ENCODE measurements at regions not wholly inside any gene's neighbourhood (a gene's known extent, or its start where the extent isn't known, plus 50 kb on each side); places are given as distances from the start of the nearest gene placed in this dataset.

DNA sequence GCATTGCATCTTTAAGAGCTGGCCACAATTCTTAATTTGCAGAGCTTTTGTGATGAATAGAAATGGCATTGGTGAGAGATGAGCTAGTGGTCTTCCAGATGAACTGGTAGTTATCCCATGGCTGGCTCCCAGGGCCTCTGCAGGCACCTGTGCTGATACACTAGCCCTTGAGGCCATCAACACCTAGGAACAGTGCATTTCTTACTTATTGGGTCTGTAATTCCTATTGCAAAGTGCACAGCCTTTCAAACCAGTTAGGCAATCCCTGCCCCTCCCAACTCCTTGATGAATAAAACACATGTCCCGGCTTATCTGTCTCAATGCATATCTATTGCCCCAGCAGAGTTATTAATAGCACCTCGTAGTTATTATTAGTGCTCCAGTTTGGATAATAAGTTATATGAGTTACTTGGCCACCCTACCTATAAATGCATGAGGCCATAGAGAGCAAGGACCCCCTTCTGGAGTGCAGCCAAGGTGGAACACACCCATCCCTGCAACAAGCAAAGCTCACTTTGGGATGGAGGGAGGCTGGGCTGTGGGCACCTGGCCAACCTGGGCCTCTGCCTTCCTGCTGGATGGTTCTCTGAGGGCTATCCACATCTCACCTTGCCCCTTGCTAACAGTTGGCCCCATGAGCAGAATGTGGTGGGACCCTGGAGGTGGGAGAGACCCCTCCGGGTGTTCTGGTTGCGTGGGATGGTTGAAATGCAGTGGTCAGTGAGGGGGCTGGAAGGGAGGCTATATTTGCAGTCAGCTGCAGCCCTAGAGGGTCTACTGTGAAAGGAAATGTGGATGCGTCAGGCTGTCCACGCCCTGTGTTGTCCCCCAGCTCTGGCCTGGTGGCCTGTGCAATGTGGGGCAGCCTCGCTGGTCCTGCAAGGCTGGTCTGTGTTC is 455.9 kb upstream of the HS6ST1 start:
- TF ChIP-seq, protein P1, sequence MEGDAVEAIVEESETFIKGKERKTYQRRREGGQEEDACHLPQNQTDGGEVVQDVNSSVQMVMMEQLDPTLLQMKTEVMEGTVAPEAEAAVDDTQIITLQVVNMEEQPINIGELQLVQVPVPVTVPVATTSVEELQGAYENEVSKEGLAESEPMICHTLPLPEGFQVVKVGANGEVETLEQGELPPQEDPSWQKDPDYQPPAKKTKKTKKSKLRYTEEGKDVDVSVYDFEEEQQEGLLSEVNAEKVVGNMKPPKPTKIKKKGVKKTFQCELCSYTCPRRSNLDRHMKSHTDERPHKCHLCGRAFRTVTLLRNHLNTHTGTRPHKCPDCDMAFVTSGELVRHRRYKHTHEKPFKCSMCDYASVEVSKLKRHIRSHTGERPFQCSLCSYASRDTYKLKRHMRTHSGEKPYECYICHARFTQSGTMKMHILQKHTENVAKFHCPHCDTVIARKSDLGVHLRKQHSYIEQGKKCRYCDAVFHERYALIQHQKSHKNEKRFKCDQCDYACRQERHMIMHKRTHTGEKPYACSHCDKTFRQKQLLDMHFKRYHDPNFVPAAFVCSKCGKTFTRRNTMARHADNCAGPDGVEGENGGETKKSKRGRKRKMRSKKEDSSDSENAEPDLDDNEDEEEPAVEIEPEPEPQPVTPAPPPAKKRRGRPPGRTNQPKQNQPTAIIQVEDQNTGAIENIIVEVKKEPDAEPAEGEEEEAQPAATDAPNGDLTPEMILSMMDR (optimal IDR thresholded peaks at IDR 0.05 in 1 of 3, IDR thresholded peaks at IDR 0.05 in 1 of 3, conservative IDR thresholded peaks at IDR 0.05 in 1 of 3; ENCODE audit: extremely low read depth in 1 of 3, insufficient read depth in 2 of 3, low read length in 3 of 3), result no peak
- TF ChIP-seq EZH2 (IDR thresholded peaks at IDR 0.05; ENCODE audit: low read length), result no peak
